HepG2 (cell line): ENCODE measurements at regions not wholly inside any gene's neighbourhood (a gene's known extent, or its start where the extent isn't known, plus 50 kb on each side); places are given as distances from the start of the nearest gene placed in this dataset.

ENCODE experiments used
- ARHGAP35 ChIP-seq: sonication (generic); formaldehyde crosslinking; IDR thresholded peaks from 2 replicates; pipeline ENCODE4 v1.9.0; 2022; ENCODE audit warnings: mild to moderate bottlenecking, inconsistent platforms, moderate library complexity, missing genetic modification reagents, borderline replicate concordance
- BCL6 ChIP-seq: IDR thresholded peaks from 2 replicates; pipeline ENCODE4 v1.6.1; 2016; ENCODE audit warnings: missing genetic modification reagents, missing compliant biosample characterization
- CTCF ChIP-seq: sonication (generic); formaldehyde crosslinking; IDR thresholded peaks from 2 replicates; pipeline ENCODE4 v1.5.0; 2020; ENCODE audit warnings: mild to moderate bottlenecking, missing genetic modification reagents, moderate library complexity
- EED ChIP-seq: sonication (generic); formaldehyde crosslinking; IDR thresholded peaks from 2 replicates; pipeline ENCODE4 v1.5.0; 2020; ENCODE audit warnings: mild to moderate bottlenecking, missing genetic modification reagents
- EP300 ChIP-seq, 3 experiments: sonication (generic) in 1 of 3; formaldehyde crosslinking in 1 of 3; IDR thresholded peaks; 2 replicates each; pipeline versions ENCODE4 v1.5.1 to v1.6.1; 2011 to 2020; ENCODE audit warnings: low read depth in 2 of 3, low read length in 2 of 3, borderline replicate concordance in 1 of 3, improper control_type of control experiment in 1 of 3, mild to moderate bottlenecking in 1 of 3, missing genetic modification reagents in 1 of 3, moderate library complexity in 1 of 3
- GLI4 ChIP-seq: sonication (generic); formaldehyde crosslinking; IDR thresholded peaks from 2 replicates; pipeline ENCODE4 v1.5.1; 2020; ENCODE audit warnings: missing genetic modification reagents, mild to moderate bottlenecking, moderate library complexity, borderline replicate concordance
- NFKBIZ ChIP-seq: IDR thresholded peaks from 2 replicates; pipeline ENCODE4 v1.6.1; 2018; ENCODE audit warnings: missing genetic modification reagents, missing compliant biosample characterization
- POLR2A ChIP-seq, 2 experiments: IDR thresholded peaks; 2 replicates each; pipeline ENCODE4 v1.6.1; 2011; ENCODE audit warnings: low read depth in 2 of 2, low read length in 2 of 2, mild to moderate bottlenecking in 1 of 2, moderate library complexity in 1 of 2; ENCODE audit not compliant: insufficient read depth in 1 of 2
- SIN3A ChIP-seq: IDR thresholded peaks from 2 replicates; pipeline ENCODE4 v1.6.1; 2011; ENCODE audit warnings: low read depth, mild to moderate bottlenecking, control low read depth, low read length, borderline replicate concordance

- TF ChIP-seq EP300 (IDR thresholded peaks at IDR 0.05; ENCODE audit: low read depth in 2 of 2, low read length in 2 of 2), result no peak
- TF ChIP-seq EP300 (CRISPR knock-in tag; IDR thresholded peaks at IDR 0.05; ENCODE audit: borderline replicate concordance), result no peak
- no peak for TF ChIP-seq POLR2A (IDR thresholded peaks at IDR 0.05; ENCODE audit: insufficient read depth in 1 of 2, low read depth in 2 of 2, low read length in 2 of 2)
- TF ChIP-seq BCL6 (CRISPR knock-in tag), result no peak
- TF ChIP-seq CTCF (CRISPR knock-in tag), result no peak
- no peak for TF ChIP-seq SIN3A
- TF ChIP-seq EED, result no peak
- no peak for TF ChIP-seq NFKBIZ (CRISPR knock-in tag)
- TF ChIP-seq GLI4 (CRISPR knock-in tag), result no peak
- no peak for TF ChIP-seq ARHGAP35 (CRISPR knock-in tag)
Observed at GRCh38 chr18:5068851-5069250, 128.2 kb downstream of the AKAIN1 start.
